NCI-H146 treated with DMSO at 0.1 percent for 48 hours (cell line): ENCODE measurements at regions not wholly inside any gene's neighbourhood (a gene's known extent, or its start where the extent isn't known, plus 50 kb on each side); places are given as distances from the start of the nearest gene placed in this dataset.

Source experiments
- DNase-seq: peaks from one replicate; lab custom pipeline; 2025; ENCODE audit not compliant: unreplicated experiment; lab: John Stamatoyannopoulos, UW

GRCh38 chr15:62625429-62626033 is 417.0 kb upstream of the TPM1 start:
- DNase-seq: no peak

GRCh38 chr15:62626903-62627302 is 415.6 kb upstream of the TPM1 start:
- no peak for DNase-seq

GRCh38 chr15:62631076-62631724 is 411.3 kb upstream of the TPM1 start:
- DNase-seq: no peak

GRCh38 chr15:62636823-62637573 is 405.5 kb upstream of the TPM1 start:
- DNase-seq: no peak

GRCh38 chr15:62637574-62637897 is 405.0 kb upstream of the TPM1 start:
- DNase-seq: no peak

GRCh38 chr15:62637950-62638619 is 404.5 kb upstream of the TPM1 start:
- DNase-seq: no peak

GRCh38 chr15:62639432-62639831 is 403.1 kb upstream of the TPM1 start:
- DNase-seq: no peak

- no peak for DNase-seq
Observed at GRCh38 chr15:62639906-62640605, 402.5 kb upstream of the TPM1 start.

GRCh38 chr15:62641825-62642224 is 400.7 kb upstream of the TPM1 start:
- no peak for DNase-seq

GRCh38 chr15:62643572-62643971 is 399.0 kb upstream of the TPM1 start:
- no peak for DNase-seq

- DNase-seq: no peak
Observed at GRCh38 chr15:62644216-62644888, 398.2 kb upstream of the TPM1 start.

GRCh38 chr15:62644889-62645742 is 397.4 kb upstream of the TPM1 start:
- no peak for DNase-seq

- no peak for DNase-seq
Observed at GRCh38 chr15:62647202-62647842, 395.2 kb upstream of the TPM1 start.

GRCh38 chr15:62647843-62648505 is 394.6 kb upstream of the TPM1 start:
- DNase-seq: no peak

GRCh38 chr15:62648954-62649353 is 393.6 kb upstream of the TPM1 start:
- DNase-seq: no peak

- DNase-seq: no peak
Observed at GRCh38 chr15:62649793-62650420, 392.6 kb upstream of the TPM1 start.

GRCh38 chr15:62653122-62653521 is 389.4 kb upstream of the TPM1 start:
- no peak for DNase-seq

GRCh38 chr15:62656071-62656470 is 386.5 kb upstream of the TPM1 start:
- no peak for DNase-seq
